Gastrocnemius medialis (tissue), 4 donors: ENCODE measurements at regions not wholly inside any gene's neighbourhood (a gene's known extent, or its start where the extent isn't known, plus 50 kb on each side); places are given as distances from the start of the nearest gene placed in this dataset.

Experiments
- ATAC-seq, 2 donors: fragments of 150-250 bp; one replicate each; pipeline ENCODE4 v1.9.1; 2016
- DNase-seq, 2 donors: peaks; one replicate each; pipeline ENCODE4 v3.0.0-alpha.2; 2019
- H3K27ac ChIP-seq, 4 donors: fragments of 200-600 bp; sonication (generic); 1 replicate in 1 of 4; 2 replicates in 3 of 4; pipeline ENCODE4 v1.5.1; 2016 to 2018; ENCODE audit warnings: mild to moderate bottlenecking in 2 of 4, moderate library complexity in 1 of 4
- H3K27me3 ChIP-seq, 3 donors: fragments of 200-600 bp; sonication (generic) in 2 of 3; 1 replicate in 1 of 3; 2 replicates in 2 of 3; pipeline versions ENCODE4 v1.5.1 to v1.6.0; 2016 to 2019; ENCODE audit warnings: mild to moderate bottlenecking in 1 of 3, moderate library complexity in 1 of 3
- H3K36me3 ChIP-seq, 2 donors: fragments of 200-600 bp; sonication (generic) in 1 of 2; one replicate each; pipeline ENCODE4 v1.5.1; 2017 to 2018
- H3K4me1 ChIP-seq, 2 donors: fragments of 200-600 bp; sonication (generic) in 1 of 2; one replicate each; pipeline ENCODE4 v1.5.1; 2016 to 2017; ENCODE audit warnings: mild to moderate bottlenecking in 2 of 2
- H3K4me3 ChIP-seq, 4 donors: fragments of 200-600 bp; sonication (generic) in 3 of 4; 1 replicate in 1 of 4; 2 replicates in 3 of 4; pipeline ENCODE4 v1.5.1; 2016 to 2019; ENCODE audit warnings: mild to moderate bottlenecking in 2 of 4
- H3K9me3 ChIP-seq, 3 donors: fragments of 200-600 bp; sonication (generic) in 2 of 3; 1 replicate in 1 of 3; 2 replicates in 2 of 3; pipeline ENCODE4 v1.5.1; 2016 to 2019
- POLR2A ChIP-seq, 2 donors: fragments of 450-650 bp; IDR thresholded peaks; one replicate each; pipeline ENCODE4 v1.6.1; 2017; ENCODE audit warnings: antibody characterized with exemption in 2 of 2, mild to moderate bottlenecking in 2 of 2, moderate library complexity in 2 of 2
- in situ Hi-C, 4 donors: fragments of 200-750 bp; cut with MboI; loops; one replicate each; pipeline versions ENCODE4 v1.15.0 to v1.8.0; 2017; ENCODE audit warnings: low sequenced_read_pairs in 4 of 4
- intact Hi-C: fragments of 100-400 bp; cut with DNase I; formaldehyde crosslinking; loops from one replicate; pipeline ENCODE4 v1.15.1; 2023; ENCODE audit warnings: low total_unique reads
- TF ChIP-seq, protein P1 (sequence below), 5 experiments: fragments of 450-650 bp in 3 of 5; fragments of 200-600 bp in 2 of 5; sonication (generic) in 2 of 5; IDR thresholded peaks in 4 of 5; conservative IDR thresholded peaks in 1 of 5; 1 replicate in 4 of 5; 2 replicates in 1 of 5; pipeline ENCODE4 v1.5.1; 2016 to 2019; ENCODE audit warnings: antibody characterized with exemption in 5 of 5, mild to moderate bottlenecking in 3 of 5, moderate library complexity in 3 of 5

DNA sequence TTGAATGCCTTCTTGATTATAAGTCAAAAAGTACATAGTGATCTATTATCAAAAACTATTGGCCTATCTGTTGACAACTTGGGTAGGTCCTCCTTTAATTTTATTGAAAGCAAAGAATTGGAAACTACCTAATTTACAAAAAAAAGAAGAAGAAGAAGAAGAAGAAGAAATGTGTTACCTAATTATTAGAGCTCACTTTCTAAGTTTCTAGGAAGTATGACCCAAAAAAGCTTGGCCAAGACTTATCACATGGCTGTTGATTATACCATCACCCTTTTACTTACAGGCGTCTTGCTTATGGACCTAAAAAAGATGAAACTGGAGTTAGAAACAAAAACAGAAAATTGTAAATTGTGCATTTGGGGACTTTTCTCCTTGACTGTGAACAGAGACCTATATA lies 81.8 kb upstream of the PIK3CG start:
- no peak for ATAC-seq
- in situ Hi-C loops: no loop called here

DNA sequence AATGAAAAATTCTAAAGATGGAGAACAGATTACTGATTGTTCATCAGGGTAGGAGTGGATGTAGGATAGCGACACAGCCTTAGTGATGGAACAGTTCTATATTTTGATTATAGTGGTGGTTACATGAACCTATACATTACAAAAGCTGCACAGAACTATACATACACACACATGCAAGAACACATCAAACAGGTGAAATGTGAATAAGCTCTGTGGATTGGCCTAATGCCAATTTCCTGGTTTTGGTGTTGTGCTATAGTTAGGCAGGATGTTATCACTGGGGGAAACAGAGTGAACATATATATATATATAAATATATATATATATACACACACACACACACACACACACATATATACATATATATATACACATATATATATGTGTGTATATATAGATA lies 76.4 kb upstream of the PIK3CG start:
- in situ Hi-C loops: no loop called here
- no peak for ATAC-seq
- H3K4me3 ChIP-seq: no peak overlapping the region

More for the DNA sequence above, 81.8 kb upstream of the PIK3CG start:
- no peak for DNase-seq
- H3K9me3 ChIP-seq: no peaks in the 10 kb centered on the region
- no peaks in the 10 kb centered on the region for H3K4me1 ChIP-seq
- no peak overlapping the region for H3K27ac ChIP-seq
- H3K36me3 ChIP-seq: no peaks in the 10 kb centered on the region
- no peaks in the 10 kb centered on the region for H3K27me3 ChIP-seq
- TF ChIP-seq, protein P1, sequence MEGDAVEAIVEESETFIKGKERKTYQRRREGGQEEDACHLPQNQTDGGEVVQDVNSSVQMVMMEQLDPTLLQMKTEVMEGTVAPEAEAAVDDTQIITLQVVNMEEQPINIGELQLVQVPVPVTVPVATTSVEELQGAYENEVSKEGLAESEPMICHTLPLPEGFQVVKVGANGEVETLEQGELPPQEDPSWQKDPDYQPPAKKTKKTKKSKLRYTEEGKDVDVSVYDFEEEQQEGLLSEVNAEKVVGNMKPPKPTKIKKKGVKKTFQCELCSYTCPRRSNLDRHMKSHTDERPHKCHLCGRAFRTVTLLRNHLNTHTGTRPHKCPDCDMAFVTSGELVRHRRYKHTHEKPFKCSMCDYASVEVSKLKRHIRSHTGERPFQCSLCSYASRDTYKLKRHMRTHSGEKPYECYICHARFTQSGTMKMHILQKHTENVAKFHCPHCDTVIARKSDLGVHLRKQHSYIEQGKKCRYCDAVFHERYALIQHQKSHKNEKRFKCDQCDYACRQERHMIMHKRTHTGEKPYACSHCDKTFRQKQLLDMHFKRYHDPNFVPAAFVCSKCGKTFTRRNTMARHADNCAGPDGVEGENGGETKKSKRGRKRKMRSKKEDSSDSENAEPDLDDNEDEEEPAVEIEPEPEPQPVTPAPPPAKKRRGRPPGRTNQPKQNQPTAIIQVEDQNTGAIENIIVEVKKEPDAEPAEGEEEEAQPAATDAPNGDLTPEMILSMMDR (IDR thresholded peaks at IDR 0.05 in 4 of 5, conservative IDR thresholded peaks at IDR 0.05 in 1 of 5): no peak
- no peak for TF ChIP-seq POLR2A (IDR thresholded peaks at IDR 0.05)
- H3K4me3 ChIP-seq: no peak overlapping the region
- intact Hi-C loops: no loop called here

DNA sequence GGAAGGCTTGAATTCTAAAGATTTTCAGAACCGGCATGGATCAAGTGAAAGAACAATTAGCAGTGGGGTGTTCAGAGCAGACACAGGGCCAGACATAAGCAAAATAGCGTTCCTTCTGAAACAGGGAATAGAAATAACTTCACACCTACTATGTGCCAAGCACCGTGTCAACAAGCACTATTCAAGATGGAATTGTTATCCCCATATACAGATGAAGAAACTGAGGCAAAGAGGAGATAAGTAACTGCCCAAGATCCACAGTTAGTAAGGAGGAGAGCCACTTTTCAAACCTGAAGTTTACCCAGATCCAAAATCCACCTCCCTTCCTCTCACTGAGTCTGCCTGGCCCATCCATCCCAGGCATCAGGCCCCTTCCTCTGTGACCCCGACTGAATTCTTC lies 73.6 kb upstream of the PIK3CG start:
- intact Hi-C loops: no loop called here
- TF ChIP-seq POLR2A (IDR thresholded peaks at IDR 0.05): no peak
- TF ChIP-seq, protein P1 (IDR thresholded peaks at IDR 0.05 in 4 of 5, conservative IDR thresholded peaks at IDR 0.05 in 1 of 5): no peak
- Histone ChIP-seq H3K36me3 (no peaks in the 10 kb centered on the region), H3K4me3 (no peak overlapping the region), H3K27ac (no peak overlapping the region), H3K9me3 (no peaks in the 10 kb centered on the region), H3K4me1 (no peaks in the 10 kb centered on the region), H3K27me3 (no peaks in the 10 kb centered on the region)
- no peak for DNase-seq
- in situ Hi-C loops: loop anchor here (5.0 to 10.0 kb wide), 2 partner anchors 353 to 356 kb away; no protein-coding TSS in a partner anchor
- ATAC-seq: no peak

More for the DNA sequence above, 76.4 kb upstream of the PIK3CG start:
- Histone ChIP-seq H3K4me1 (no peaks in the 10 kb centered on the region), H3K9me3 (no peaks in the 10 kb centered on the region), H3K27me3 (no peaks in the 10 kb centered on the region), H3K27ac (no peak overlapping the region), H3K36me3 (no peaks in the 10 kb centered on the region)
- DNase-seq: no peak
- intact Hi-C loops: no loop called here
- TF ChIP-seq POLR2A (IDR thresholded peaks at IDR 0.05): no peak
- TF ChIP-seq, protein P1 (IDR thresholded peaks at IDR 0.05 in 4 of 5, conservative IDR thresholded peaks at IDR 0.05 in 1 of 5): no peak

DNA sequence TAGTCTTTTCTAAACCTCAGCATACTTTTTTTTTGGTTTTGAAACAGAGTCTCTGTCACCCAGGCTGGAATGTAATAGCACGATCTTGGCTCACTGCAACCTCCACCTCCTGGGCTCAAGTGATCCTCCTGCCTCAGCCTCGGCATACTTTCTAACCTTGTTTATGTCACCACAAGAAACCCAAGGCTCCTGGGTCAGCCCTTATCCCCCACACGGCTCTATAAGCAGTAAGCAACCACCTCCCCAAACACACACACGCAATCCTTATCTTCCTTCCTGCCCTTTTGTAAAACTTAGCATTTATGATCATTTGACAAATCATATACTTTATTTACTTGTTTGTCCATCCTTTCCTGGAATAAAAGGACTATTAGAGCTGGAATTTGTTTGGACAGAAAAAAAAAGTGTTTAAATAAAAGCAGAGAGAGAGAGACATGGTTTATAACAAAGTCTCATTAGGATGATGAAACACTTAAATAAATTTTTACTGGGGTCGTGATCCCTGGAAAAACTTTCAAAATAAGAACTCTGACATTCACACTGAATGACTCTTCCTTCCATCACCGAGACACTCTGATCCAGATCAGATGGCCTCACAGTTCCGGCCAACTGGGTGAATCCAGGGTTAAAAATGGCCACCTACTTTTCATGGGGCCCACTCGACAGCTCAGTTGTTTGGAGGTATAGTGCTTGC lies 72.7 kb upstream of the PIK3CG start:
- no peaks in the 10 kb centered on the region for H3K36me3 ChIP-seq
- intact Hi-C loops: loop anchor here (2.0 kb wide), 1 partner anchor 358 kb away; no protein-coding TSS in a partner anchor
- no peak for TF ChIP-seq POLR2A (IDR thresholded peaks at IDR 0.05)
- TF ChIP-seq, protein P1 (IDR thresholded peaks at IDR 0.05 in 4 of 5, conservative IDR thresholded peaks at IDR 0.05 in 1 of 5): no peak
- H3K4me3 ChIP-seq: no peak overlapping the region
- H3K4me1 ChIP-seq: no peaks in the 10 kb centered on the region
- no peaks in the 10 kb centered on the region for H3K9me3 ChIP-seq
- H3K27ac ChIP-seq: no peak overlapping the region
- ATAC-seq: no peak
- no peaks in the 10 kb centered on the region for H3K27me3 ChIP-seq
- in situ Hi-C loops: loop anchor here (5.0 to 10.0 kb wide), 2 partner anchors 352 to 355 kb away; no protein-coding TSS in a partner anchor
- no peak for DNase-seq
